DND-41 (cell line): ENCODE measurements at regions not wholly inside any gene's neighbourhood (a gene's known extent, or its start where the extent isn't known, plus 50 kb on each side); places are given as distances from the start of the nearest gene placed in this dataset.

Experiments
- CTCF ChIP-seq: IDR thresholded peaks from 2 replicates; pipeline ENCODE4 v1.5.1; 2012; ENCODE audit warnings: borderline replicate concordance, low read length, moderate library complexity, mild to moderate bottlenecking; ENCODE audit not compliant: poor library complexity, severe bottlenecking; ENCODE audit errors: extremely low read depth
- EZH2 ChIP-seq: IDR thresholded peaks from 3 replicates; pipeline ENCODE4 v1.6.1; 2012; ENCODE audit warnings: borderline replicate concordance, low read depth, mild to moderate bottlenecking, moderate library complexity, low read length, inconsistent platforms; ENCODE audit not compliant: severe bottlenecking

DNA sequence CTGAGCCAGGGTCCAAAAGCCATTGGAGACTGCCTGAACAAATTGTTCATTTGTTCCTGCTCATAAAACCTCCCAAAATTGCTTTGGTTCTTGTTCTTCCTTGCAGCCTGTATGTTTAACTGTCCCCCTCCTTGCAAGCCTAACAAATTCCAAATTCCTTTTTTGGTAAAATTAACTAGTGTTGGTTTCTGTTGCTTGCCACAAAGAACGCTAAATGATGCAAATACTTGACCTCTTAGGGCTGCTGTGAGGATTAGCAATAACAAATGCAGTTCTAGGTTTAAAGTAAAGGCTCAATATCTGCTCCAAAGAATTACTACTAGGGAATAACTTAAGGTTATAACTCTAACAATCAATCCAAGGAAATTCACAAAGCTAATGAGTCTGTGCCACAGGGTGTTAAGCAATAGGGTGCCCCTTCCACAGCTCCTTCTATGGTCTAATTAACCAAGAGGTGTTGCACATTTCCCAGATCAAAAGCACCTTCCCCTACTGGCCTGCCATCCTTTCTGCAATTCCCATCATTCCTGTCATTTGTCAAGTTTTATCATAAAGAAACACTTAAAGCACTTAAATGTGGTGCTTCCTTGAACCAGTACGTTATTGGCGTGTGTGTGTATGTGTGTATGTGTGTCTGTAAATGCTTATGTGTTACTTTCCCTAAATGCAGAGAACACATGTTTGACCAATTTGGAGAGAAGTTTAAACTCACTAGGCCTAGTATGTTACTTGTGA lies 110.2 kb downstream of the RAP2A start:
- TF ChIP-seq CTCF = no peak
- no peak for TF ChIP-seq EZH2
